Hematopoietic multipotent progenitor cell (in vitro differentiated cells): ENCODE measurements at regions not wholly inside any gene's neighbourhood (a gene's known extent, or its start where the extent isn't known, plus 50 kb on each side); places are given as distances from the start of the nearest gene placed in this dataset.

Experiments used
- DNase-seq, 3 donors: peaks; one replicate each; pipeline ENCODE4 v3.0.0-alpha.2; 2011 to 2015; ENCODE audit warnings: low read depth in 2 of 3, low spot score in 2 of 3

DNA sequence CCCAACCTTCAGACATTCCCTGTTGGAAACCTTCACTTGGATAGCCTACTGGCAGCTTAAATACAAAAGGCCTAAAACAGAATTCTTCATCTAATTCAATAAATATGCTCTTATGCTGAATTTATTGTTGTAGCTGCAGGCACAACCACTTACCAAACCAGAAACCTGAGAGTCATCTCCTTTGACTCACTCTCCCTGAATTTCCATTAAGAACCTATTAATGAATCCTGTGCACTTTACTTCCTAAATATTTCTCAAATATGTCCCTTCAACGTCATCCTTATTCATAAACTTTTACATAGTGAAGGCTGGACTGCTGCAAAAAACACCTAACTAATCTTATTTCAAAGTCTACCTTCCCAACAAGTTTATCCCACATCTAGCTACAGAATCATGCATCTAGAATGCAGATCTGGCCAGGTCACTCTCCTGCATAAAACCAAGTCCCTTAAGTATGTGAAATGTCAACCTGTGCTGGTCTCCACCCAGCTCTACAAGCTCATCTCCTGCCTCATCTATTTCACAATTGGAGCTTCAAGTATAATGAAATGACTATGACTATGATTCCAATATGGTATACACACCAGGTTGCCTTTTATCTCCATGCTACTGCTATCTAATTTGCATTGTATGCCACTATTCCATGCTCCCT is 354.2 kb downstream of the ZEB2 start:
- DNase-seq = no peak

- no peak for DNase-seq
Observed at GRCh38 chr2:144163592-144163991, 356.3 kb downstream of the ZEB2 start.

GRCh38 chr2:144162652-144163051 is 357.3 kb downstream of the ZEB2 start:
- DNase-seq = peak in 1 of 3 donors; percentile 43

DNA sequence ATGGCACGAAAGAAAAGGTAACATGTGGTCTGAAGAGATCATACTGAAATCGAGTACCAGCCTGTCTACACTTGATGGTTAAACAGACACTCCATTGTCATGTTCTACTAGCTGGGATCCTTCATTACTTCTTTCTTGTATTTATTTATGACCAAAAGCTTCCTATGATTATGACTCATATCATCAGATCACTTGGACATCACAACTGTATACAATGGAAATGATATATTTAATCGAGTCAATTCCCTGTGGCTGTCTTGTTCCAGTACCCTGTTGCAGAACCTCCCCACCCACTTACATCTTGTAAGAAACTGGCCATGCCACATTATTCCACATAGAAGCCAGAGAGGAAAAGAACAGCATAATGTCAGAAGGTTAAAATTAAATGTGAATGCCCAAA is 358.9 kb downstream of the ZEB2 start:
- DNase-seq = no peak

DNA sequence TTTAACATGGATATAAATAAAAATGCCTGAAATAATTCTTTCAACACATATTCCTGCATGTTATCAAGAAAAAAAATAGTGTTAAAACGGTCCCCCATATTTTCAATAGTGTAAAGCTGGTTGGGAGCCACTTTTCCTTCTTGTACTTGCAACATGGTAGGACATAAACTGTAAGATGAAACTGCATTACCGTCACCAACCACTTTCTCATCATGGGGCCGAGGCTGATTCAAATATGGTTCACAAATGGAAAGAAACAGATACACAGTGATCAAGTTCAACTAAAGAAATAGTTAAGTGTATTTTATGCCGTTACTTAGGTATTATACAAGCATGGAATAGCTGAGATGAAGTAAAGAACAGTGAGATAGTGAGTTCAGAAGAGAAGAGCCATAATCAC is 360.7 kb downstream of the ZEB2 start:
- DNase-seq = no peak

GRCh38 chr2:144158096-144158495 is 361.8 kb downstream of the ZEB2 start:
- DNase-seq = no peak

- no peak for DNase-seq
Observed at GRCh38 chr2:144156736-144157640, 362.9 kb downstream of the ZEB2 start.

DNA sequence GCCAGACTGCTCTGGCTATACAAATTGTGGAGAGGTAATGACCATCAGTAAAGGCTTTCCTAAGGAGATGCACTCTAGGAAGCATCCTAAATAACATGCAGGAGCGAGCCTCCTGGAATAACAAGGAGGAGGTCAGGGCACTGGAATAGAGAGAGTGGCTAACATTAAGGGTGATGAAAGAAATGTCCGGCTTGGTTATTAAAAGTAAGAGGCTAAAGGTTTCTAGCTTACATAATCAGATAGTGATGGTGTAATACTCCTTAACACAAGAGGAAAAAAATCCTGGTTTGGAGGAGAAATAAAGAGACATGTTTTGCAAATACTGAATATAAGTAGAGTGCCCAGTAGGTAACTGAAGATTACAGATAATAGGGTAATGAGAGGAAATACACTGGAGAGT is 365.7 kb downstream of the ZEB2 start:
- DNase-seq = no peak

DNA sequence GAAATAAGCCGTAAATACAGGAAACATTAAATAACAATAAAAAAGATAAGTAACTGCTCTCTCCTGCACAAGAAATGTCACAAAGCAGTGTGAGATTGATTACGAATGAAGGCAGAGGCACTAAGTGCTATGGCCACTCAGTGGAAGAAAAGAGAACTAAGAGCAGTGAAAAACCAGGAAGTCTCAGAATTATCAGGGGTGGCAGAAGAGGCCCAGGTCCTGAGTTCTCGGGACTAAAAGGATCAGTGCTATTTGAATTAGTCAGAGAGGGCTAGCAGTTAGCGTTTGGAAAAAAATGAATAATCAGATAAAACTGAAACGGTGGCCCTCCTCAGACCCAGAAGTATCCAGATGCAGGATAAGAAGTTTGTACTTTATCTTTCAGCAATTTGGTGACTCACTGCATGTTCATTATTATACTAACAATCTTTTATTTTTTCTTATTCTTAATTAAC is 367.1 kb downstream of the ZEB2 start:
- DNase-seq = peak in 2 of 3 donors; percentile 64 to 78

- peak in 1 of 3 donors; percentile 27 for DNase-seq
Observed at GRCh38 chr2:144151851-144152250, 368.1 kb downstream of the ZEB2 start.

DNA sequence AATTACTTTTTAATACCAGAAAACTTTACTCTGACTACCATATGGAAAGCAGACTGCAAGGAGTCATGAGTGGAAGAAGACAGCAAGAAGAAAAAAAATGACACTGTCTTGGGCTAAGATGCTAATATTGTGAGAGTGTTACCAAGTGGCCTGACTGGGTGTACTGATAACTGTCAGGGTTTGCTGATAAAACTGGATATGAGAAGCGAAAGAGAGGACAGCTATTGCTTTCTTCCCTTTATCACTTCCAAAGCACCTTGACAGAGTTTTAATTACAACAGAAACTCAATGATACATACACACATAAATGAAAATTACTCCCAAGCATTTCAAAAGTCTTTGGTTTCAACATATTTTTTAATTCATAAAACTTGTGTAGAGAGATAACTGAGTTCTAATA is 368.5 kb downstream of the ZEB2 start:
- peak in 1 of 3 donors; percentile 12 for DNase-seq

GRCh38 chr2:144147356-144147755 is 372.6 kb downstream of the ZEB2 start:
- no peak for DNase-seq

GRCh38 chr2:144146876-144147275 is 373.0 kb downstream of the ZEB2 start:
- DNase-seq = no peak

GRCh38 chr2:144146076-144146475 is 373.8 kb downstream of the ZEB2 start:
- no peak for DNase-seq

DNA sequence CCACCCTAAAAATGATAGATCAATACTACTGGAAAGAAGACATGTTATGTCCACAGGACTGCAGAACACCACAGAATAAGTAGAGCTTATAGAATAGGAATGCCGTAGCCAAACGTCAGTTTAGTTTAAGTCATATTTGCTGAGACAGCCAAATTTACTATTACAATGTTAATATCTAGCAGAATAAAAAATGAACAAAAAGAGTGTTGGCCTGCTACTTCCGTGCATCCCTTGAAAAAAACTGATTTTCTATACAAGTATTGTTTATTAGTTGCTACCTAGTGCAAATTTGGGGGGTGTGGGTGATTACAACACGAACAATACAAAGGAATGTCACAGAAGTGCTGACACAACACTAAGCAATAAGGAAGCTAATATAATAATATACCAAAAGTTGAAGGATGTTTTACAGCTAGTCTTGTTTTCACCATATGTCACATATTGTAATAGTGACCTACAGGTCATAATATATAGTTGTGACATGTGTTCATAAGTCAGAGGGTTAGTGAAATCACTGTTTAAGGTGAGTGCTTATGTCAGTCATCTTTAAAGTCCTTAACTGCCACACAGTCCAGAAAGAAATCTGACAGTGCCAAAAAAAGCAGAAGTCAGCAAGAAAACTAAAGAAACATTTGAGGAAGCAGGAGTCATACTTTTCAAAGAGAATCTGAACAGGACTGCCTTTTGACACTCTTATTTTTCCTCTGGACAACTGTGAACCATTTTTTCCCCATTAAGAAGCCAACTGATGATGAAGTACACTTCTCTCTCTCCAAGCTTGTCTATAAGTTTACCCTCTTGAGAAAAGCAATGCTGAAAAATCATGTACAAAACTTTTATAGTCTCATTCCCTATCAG is 376.4 kb downstream of the ZEB2 start:
- peak in 1 of 3 donors; percentile 63 for DNase-seq

GRCh38 chr2:144140891-144141290 is 379.0 kb downstream of the ZEB2 start:
- no peak for DNase-seq

- DNase-seq = peak in 1 of 3 donors; percentile 7
Observed at GRCh38 chr2:144137705-144138428, 382.1 kb downstream of the ZEB2 start.

DNA sequence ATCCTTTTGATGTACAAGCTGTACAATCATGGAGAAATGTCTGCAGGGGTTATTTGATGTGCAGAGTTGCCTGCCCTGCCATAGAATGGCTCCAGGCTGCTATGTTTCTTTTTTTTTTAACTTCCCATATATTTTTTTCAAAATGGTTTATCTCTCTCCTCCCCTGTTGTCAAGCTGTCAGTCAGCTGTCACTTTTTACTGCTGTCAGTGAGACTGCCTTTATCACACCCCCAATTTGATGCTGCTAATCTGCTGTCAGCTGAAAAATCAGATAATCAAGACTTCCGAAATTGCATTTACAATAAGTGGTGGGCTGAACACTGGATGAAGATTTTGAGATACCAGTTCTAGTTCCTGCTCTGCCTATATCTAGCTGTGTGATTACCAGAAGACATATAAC is 382.6 kb downstream of the ZEB2 start:
- DNase-seq = no peak

DNA sequence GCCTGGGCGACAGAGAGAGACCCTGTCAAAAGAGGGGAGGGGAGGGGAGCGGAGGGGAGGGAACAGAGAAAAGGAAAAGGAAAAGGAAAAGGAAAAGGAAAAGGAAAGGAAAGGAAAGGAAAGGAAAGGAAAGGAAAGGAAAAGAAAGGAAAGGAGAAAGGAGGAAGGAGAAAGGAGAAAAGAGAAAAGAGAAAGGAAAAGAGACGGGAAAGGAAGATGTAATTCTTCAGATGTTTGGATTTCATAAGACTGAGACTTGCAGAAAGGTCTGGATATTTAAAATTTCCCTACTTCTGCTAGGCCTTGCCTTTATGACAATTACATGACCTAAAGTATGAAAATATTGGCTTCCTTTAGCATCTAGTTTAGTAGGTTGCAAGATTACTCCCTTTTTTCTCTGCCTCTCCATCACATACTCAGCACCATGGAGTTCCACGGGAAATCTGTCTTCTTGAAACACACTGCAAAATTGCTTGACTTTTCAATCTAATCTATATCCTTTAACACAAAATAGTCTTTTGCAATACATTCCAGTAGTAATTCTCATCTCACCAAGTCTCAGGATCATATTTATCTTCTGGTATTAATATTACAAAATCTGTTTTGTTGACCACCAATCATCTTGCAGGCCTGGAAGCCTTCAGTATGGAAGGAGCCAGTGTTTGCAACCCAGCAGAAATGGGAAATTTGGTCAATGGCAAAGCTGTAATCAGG is 383.5 kb downstream of the ZEB2 start:
- no peak for DNase-seq
